HG02759 (cell line): ENCODE measurements at regions not wholly inside any gene's neighbourhood (a gene's known extent, or its start where the extent isn't known, plus 50 kb on each side); places are given as distances from the start of the nearest gene placed in this dataset.
"Not testable (repeated sequence)": the region's sequence is repeated elsewhere in the genome, so short reads cannot be mapped to it uniquely, and the experiment has no call there.

Source experiments
- ATAC-seq: cut with Tn5 transposase; IDR thresholded peaks from one replicate; pipeline ENCODE4 v1.9.1; 2021; ENCODE audit warnings: mild to moderate bottlenecking, moderate library complexity; ENCODE audit not compliant: unreplicated experiment

DNA sequence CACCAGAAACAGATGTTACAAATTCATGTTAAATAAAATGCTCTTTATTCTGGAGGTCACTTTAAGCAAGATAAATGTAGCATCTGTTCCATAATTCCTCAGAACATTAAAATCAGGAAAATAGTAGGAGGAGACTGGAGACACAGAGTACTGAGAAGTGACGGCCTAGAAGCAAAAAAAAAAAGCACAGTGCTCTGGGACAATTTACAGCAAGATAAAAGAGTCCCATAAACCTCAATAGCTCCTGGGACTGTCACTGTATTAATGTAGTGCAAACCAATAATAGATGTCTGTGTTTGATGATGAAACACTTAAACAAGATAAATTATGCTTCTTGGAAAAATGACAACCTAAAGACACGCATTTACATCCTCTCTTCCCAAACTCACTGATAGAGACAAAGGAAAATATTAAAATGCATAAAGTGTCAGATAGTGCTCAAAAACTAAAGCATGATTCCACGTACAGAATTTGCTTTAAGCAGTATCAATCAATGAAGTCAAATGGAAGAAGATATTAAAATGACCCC is 338.8 kb upstream of the REG3G start:
- ATAC-seq, result no peak

DNA sequence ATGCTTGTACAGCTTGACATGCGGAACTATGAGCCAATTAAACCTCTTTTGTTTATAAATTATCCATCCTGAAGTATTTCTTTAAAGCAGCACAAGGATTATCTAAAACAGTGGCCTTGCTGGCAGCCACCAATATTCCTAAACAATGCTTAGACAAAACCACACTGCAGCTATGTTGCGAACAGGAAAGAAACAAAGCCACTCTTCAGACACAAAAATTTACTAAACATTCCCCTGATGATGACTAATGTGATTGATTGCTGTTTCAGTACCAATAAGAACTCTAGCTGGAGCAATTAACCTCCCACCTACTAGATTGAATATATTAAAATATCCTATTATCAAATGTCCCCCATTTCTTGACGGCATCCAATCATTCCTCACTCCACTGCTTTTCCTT is 325.8 kb upstream of the REG3G start:
- no peak for ATAC-seq

DNA sequence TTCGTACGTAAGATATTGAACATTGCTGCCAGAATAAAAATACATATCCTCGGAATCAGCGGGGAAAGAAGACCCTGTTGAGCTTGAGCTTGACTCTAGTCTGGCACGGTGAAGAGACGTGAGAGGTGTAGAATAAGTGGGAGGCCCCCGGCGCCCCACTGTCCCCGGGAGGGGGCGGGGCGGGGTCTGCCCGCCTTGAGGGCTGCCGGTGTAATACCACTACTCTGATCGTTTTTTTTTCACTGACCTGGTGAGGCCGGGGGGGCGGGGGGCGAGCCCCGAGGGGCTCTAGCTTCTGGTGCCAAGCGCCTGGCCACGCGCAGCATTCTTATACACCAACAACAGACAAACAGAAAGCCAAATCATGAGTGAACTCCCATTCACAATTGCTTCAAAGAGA is 324.0 kb upstream of the REG3G start:
- no peak for ATAC-seq

DNA sequence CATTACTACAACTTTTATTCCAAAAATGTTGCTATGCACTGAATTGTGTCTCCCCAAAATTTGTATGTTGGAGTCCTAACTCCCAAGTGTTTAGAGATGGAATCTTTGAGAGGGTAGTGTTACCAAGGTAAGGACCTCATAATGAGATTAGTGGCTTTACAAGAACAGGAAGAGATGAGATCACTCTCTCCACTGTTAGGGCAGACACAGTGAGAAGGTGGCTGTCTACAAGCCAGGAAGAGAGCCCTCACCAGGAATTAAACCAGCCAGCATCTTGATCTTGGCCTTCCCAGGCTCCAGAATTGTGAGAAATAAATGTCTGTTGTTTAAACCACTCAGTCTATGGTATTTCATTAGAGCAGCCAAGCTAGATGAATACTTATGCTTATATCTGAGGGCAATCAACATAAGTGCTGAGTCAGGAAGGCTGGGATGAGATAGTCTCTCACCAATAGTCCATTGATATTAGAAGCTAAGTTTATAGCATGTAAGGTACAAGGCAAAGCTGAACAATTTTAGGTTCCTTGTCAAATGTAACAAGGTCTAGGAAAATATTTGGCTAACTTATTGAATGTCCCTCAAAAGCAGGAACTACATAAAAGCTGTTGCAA is 317.6 kb upstream of the REG3G start:
- ATAC-seq, result no peak

DNA sequence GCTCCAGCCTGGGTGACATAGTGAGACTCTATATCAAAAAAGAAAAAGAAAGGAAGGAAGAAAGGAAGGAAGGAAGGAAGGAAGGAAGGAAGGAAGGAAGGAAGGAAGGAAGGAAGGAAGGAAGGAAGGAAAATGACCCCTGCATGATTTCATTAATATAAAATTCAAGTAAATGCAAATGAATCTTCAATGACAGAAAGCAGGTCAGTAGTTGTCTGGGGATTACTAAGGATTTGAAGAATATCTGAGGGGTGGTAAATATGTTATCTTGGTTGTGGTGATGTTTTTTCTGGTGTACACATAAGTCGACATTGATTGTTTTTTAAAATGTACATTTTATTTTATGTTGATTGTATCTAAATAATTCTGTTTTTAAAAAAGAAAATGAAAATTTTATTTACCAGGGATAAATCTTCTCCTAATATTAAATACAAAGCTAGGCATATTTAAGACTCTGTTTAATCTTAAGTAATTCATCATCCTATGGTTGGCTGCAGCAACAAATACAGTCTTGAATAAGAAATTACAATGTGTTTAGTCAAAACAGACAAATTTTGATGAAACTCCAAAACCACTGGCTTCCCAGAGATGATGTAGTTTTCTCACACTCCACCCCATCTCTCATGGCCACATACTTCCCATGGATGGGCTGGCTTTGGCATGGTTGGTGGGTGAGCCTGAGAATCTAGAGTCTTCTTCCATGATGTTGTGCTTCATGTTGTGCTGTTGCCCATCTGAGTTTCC is 314.7 kb upstream of the REG3G start:
- ATAC-seq, result no peak

DNA sequence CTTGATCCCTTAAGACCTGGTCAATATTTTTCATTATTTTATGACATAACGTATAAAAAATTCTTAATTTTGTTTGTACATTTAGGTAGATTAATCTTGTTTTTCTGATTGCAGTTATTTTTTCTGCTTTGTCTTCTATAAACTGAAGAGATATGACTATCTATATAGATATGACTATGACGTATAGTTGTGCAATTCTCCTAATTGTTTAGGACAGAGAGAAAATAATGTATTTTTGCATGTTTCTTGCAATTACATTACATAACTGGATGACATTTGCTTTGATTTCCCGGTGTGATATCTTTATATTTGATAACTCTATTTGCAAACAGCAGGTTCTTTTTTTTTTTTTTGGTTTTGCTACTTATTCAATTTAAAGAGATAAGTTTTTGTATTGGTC is 310.2 kb upstream of the REG3G start:
- no peak for ATAC-seq

DNA sequence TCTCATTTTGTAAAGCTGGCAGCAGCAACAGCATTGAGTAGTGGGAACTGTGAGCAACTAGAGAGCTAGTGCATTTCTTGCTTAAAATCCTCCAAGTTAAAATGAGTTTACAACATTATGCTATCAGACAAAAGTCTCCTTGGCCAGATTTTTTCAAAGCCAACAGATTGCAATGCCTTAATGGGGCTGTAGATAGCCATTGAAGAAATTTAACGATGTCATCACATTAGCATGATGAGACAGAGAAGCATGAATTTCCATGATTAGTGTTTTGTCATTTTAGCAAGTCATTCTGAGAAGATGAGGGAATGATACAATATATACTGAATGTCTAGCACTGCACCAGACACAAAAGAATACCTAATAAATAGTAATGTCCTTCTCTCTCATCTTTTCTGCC is 307.5 kb upstream of the REG3G start:
- ATAC-seq, result no peak

DNA sequence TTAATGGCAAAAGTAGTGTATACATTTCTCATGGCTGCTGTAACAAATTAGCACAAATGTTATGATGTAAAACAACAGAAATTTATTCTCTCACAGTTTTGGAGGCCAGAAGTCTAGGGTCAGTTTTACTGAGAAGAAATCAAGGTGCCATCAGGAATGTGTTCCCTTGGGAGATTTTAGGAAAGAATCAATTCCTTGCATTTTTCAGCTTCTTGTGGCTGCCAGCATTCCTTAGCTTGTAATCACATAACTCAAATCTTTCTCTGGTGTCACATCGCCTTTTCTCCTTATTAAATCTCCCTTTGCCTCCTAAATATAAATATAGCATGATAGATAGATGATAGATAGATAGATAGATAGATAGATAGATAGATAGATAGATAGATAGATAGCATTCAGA is 307.0 kb upstream of the REG3G start:
- no peak for ATAC-seq

DNA sequence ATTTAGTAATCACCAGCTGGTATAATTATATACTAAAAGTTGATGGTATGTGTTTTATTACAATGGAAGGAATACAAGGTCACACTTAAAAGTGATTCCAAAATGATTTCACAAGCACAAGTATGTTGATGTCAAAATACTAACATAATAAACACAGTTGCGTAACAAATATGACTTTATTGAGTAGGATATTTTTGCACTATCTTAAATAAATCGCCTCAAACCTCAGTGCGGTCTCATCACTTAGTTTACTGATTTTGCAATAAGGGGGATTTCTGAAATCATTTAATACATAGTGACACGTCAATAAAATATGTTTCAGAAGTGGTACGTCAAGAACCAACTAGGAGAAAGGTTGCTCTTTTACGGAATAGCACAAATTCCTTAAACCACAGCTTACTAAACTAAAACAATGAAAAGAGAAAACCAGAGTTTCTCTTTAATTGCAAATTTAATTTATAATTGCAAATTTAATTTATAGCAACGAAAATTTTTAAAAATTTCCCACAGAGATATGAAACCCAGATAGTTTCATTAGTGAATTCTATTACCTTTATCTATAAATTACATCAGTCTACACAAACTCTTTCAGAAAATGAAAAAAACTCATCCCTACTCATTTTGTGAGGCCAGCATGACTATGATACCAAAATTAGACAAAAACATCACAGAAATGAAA is 304.0 kb upstream of the REG3G start:
- no peak for ATAC-seq

DNA sequence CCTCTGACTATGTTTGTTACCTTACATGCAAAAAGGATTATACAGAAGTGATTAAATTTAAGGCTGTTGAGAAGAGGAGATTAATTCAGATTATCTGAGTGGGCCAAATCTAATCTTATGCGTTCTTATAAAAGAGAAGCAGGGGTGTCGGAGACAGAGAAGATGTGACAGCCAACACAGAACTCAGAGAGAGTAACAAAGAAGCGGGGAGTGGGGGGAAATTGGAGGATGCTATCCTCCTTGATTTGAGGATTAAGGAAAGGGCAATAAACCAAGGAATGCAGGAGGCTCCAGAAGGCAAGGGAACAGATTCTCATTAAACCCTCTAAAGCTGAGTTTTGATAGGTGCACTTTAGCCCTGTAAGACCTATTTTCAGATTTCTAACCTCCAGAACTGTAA is 291.3 kb upstream of the REG3G start:
- no peak for ATAC-seq

DNA sequence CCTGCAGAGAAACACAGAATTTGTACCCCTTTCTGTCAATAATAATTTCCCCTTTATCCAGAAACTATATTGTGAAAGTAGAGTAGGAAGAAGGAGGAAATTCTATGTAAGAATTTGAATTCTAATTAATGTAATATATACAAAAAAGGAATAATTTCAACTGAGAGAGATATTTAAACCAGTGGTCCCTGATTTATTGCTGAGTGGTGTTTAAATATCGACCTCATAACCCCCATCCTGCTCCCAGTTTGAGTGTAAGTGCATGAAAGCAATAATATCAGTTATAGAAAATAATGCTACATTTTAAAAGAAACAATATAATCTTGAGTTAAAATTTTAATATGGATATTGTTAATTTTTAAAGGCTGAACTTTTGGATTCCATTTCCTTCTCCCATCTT is 286.2 kb upstream of the REG3G start:
- ATAC-seq, result no peak

DNA sequence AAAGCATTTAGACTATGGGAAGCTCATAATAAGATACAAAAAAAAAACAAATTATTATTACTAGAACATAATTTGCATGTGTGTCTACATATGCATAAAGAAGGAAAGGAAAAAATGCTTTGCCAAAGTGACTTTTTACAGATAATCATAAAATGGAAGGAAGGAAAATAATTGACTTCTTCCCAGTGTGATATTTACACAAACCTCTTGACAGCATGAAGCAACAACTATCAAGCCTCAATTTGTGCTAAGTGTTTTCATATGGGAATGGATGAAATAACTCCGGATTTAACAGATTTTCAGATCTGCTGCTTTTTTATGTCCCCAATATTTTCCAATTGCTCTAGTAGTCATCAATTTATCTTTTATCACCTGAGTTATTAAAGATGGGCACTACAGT is 275.9 kb upstream of the REG3G start:
- no peak for ATAC-seq

DNA sequence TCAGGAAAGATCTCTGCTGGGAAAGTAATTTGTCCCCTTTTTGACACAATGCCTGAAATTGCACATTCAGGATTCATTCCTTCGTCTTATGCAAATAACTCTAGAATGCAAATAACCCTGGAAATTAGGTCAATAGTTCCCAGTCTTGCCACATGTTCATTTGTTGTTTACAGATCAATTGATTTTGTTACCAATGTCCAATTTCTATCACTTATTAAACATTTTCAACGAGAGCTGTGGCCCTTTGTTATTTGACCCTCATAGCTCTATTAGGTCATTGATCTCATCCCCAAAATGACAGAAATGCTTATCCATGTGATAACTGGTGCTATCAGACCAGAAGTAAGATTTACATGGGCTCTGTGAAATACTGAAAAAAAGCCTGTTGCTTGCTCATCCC is 275.3 kb upstream of the REG3G start:
- no peak for ATAC-seq

DNA sequence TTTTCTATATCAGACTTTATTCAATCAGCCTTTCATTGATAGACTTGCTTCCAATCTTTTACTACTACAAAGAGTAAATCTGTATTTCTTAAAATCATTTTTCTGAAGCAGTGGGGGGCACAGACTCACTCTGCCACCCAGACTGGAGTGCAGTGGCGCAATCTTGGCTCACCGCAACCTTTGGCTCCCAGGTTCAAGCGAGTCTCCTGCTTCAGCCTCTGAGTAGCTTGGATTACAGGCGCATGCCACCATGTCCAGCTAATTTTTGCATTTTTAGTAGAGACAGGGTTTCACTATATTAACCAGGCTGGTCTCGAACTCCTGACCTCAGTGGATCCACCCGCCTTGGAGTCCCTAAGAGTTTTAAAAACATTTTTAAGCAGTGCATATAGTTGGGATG is 270.6 kb upstream of the REG3G start:
- ATAC-seq, result no peak

DNA sequence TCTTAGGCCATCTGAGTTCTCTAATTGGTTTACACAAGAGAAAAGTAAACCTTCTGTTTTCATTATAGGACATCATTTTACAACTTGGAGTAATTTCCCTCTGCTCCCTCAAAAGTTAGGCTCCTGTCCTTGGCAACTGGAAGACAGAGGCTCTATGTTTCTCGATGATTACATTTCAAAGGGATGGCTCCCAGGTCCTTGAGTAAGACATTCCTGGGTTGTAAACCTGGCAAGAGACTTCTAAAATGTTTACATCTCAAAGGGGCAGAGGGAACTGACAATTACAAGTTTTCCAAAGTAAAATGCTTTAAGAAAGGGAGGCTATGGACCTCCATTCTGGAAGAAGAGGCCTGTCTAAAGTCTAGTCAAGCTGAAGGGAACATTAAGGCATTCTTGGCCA is 268.3 kb upstream of the REG3G start:
- ATAC-seq, result no peak

DNA sequence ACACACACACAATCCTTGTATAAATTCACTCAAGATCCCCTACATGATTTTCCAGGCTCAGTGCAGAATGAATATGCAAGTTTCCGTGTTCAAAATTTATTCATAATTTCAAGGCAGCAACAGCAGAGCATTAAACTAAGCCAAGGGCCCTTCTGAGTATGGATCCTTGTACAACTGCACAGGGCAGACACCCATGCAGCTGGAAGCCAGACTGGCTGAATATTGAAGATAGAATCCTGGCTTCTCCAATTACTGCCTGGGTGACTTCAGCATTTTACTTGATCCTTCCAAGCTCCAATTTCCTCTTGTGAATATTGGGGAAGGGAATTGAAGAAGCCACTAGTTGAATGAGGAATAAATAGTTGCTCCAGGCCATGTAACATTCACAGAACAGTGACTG is 267.9 kb upstream of the REG3G start:
- no peak for ATAC-seq

DNA sequence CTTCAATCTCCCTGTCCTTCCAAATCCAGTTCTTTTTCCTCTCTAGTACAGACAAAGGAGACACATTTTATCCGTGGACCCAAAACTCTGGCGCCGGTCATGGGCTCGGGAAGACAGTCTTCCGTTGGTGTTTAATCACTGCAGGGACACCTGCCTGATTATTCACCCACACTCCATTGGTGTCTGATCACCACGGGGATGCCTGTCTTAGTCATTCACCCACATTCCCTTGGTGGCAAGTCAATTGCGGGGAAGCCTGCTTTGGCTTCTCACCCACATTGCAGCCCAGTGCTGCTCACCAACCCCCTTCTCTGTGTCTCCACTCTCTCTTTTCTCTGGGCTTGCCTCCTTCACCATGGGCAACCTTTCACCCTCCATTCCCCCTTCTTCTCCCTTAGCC is 266.7 kb upstream of the REG3G start:
- not testable (repeated sequence) for ATAC-seq

DNA sequence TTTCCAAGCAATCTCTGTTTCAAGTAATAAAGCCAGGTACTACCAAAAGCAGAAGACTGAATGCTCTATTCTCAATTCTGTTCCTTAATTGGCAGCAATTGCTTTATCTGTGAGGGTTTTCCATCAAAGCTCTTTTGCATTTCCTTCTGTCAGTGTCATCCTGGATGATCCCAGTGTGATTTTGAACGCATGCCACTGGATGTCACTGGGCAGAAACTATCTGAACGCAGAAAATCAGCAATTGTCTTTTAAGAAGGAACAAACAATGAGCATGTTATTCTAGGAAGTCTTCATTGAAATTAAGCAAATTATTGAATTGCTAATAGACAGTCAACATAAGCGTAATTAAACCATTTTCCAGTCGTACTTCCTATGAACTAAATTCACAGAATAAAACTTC is 259.0 kb upstream of the REG3G start:
- ATAC-seq, result no peak

DNA sequence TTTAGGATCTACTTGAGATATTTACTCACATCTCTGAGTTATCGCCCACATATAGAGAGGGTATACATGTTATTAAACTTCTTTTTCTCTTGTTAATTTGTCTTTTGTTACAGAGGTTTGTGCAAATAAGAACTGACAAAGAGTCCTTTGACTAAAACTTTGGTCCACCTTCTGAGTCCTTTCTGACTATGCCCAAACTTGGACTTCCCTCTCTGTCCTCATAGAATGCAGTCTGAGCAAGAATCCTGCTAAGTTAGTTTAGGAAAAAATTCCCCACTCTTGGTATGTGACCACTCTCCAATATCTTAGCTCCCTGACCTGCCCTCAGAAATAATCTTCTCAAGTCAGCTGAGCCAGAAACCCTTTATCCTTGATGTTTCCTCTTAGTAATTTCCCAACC is 257.5 kb upstream of the REG3G start:
- no peak for ATAC-seq

DNA sequence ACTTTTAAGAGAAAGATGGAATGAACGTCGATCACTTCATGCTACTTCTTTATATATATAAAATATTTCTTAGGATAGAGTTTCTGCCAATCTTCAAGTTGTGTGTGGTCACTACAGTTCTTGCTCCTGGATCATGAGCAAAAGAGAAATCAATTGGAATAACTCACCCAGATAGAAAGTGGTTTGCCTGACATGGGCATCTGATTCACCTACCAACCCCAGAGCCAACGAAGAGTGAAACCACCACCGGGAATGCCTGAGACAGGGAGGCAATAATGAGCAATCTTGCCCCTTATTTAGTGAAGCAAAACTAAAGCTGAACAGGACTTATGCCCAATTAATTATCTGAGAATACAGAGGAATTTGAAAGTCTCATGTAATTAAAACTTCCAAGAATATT is 250.2 kb upstream of the REG3G start:
- no peak for ATAC-seq

DNA sequence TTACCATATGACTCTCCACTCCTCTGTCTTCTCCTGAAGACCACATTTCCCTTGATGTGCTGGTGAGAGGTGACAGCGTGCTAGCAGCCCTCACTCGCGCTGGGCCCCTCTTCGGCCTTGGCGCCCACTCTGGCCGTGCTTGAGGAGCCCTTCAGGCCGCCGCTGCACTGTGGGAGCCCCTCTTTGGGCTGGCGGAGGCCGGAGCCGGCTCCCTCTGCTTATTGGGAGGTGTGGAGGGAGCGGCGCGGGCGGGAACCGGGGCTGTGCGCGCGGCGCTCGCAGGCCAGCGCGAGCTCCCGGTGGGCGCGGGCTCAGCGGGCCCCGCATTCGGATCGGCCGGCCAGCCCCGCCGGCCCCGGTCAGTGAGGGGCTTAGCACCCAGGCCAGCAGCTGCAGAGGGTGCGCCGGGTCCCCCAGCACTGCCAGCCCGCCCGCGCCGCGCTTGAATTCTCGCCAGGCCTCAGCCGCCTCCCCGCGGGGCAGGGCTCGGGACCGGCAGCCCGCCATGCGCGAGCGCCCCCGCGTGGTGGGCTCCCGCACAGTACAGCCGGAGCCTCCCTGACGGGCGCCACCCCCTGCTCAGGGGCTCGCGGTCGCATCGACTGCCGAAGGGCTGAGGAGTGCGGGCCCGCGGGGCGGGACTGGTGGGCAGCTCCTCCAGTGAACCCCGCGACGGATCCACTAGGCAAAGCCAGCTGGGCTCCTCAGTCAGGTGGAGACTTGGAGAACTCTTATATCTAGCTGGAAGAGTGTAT is 246.6 kb upstream of the REG3G start:
- ATAC-seq, result no peak
